ENCODE measurements at regions not wholly inside any gene's neighbourhood (a gene's known extent, or its start where the extent isn't known, plus 50 kb on each side); places are given as distances from the start of the nearest gene placed in this dataset.
A peak's percentile ranks its signal among the peaks of the same experiment; 100 is the strongest.

GRCh38 chr10:132133449-132134240, 53.1 kb upstream of the DPYSL4 start:
- no peaks in the 10 kb centered on the region for H4K20me1 ChIP-seq (ENCODE audit: insufficient read depth)
- ChIA-PET CTCF (no interaction called here), POLR2A (no interaction called here), RAD21 (ENCODE audit: low non-redundant PET in 1 of 2, low total read pairs in 2 of 2, uncharacterized antibody in 2 of 2, unreplicated experiment in 2 of 2) (no interaction called here)
- H3K4me1 ChIP-seq (ENCODE audit: control insufficient read depth in 1 of 2, insufficient read depth in 2 of 2, low read length in 2 of 2), result no peaks in the 10 kb centered on the region
- no peak overlapping the region for H3K4me3 ChIP-seq (replicated peaks in 1 of 2; ENCODE audit: low read depth in 1 of 2, low read length in 2 of 2)
- no TSS peak for BruUV-seq (replicated peaks)
- intact Hi-C loops (cut with micrococcal nuclease), result no loop called here
- no peaks in the 10 kb centered on the region for H3K79me2 ChIP-seq (ENCODE audit: insufficient read depth, low read length)
- H3K9ac ChIP-seq (ENCODE audit: low read length), result no peak overlapping the region
- no peak overlapping the region for H3K4me2 ChIP-seq (ENCODE audit: low read length)
- no peaks in the 10 kb centered on the region for H3K9me2 ChIP-seq (ENCODE audit: insufficient read depth)
- no peaks in the 10 kb centered on the region for H3K27me3 ChIP-seq (ENCODE audit: insufficient read depth, low read length)
- TF ChIP-seq SP1 (IDR thresholded peaks at IDR 0.05; ENCODE audit: low read depth) (no peak), YY1 (IDR thresholded peaks at IDR 0.05; ENCODE audit: extremely low read depth, insufficient replicate concordance, low read depth, low read length) (no peak), POLR2AphosphoS5 (IDR thresholded peaks at IDR 0.05; ENCODE audit: low read depth, low read length) (no peak), ATF3 (IDR thresholded peaks at IDR 0.05) (no peak), RAD21 (IDR thresholded peaks at IDR 0.05; ENCODE audit: low read depth) (no peak)
- no peaks in the 10 kb centered on the region for H3K36me3 ChIP-seq (ENCODE audit: control insufficient read depth in 1 of 2, insufficient read depth in 2 of 2, low read length in 2 of 2)
- no peak overlapping the region for H2AFZ ChIP-seq (ENCODE audit: low read depth, low read length, poor library complexity, severe bottlenecking)
- DNase-seq (ENCODE audit: low read depth, low spot score), result no peak
- H3K9me3 ChIP-seq (ENCODE audit: control insufficient read depth in 1 of 2, insufficient read depth in 1 of 2, low read depth in 1 of 2, low read length in 2 of 2), result no peaks in the 10 kb centered on the region
- no peak for ATAC-seq
- no peak overlapping the region for H3K27ac ChIP-seq (ENCODE audit: low read depth, low read length)

- Histone ChIP-seq H3K27me3 (ENCODE audit: insufficient read depth, low read length) (no peaks in the 10 kb centered on the region), H3K27ac (ENCODE audit: low read depth, low read length) (no peak overlapping the region), H3K79me2 (ENCODE audit: insufficient read depth, low read length) (no peaks in the 10 kb centered on the region), H3K9ac (ENCODE audit: low read length) (no peak overlapping the region), H3K4me1 (ENCODE audit: control insufficient read depth in 1 of 2, insufficient read depth in 2 of 2, low read length in 2 of 2) (no peaks in the 10 kb centered on the region), H3K9me2 (ENCODE audit: insufficient read depth) (no peaks in the 10 kb centered on the region), H3K9me3 (ENCODE audit: control insufficient read depth in 1 of 2, insufficient read depth in 1 of 2, low read depth in 1 of 2, low read length in 2 of 2) (no peaks in the 10 kb centered on the region), H3K4me3 (replicated peaks in 1 of 2; ENCODE audit: low read depth in 1 of 2, low read length in 2 of 2) (no peak overlapping the region), H2AFZ (ENCODE audit: low read depth, low read length, poor library complexity, severe bottlenecking) (no peak overlapping the region), H3K4me2 (ENCODE audit: low read length) (no peak overlapping the region), H4K20me1 (ENCODE audit: insufficient read depth) (no peaks in the 10 kb centered on the region), H3K36me3 (ENCODE audit: control insufficient read depth in 1 of 2, insufficient read depth in 2 of 2, low read length in 2 of 2) (no peaks in the 10 kb centered on the region)
- ATAC-seq, result no peak
- ChIA-PET POLR2A (no interaction called here), CTCF (no interaction called here), RAD21 (ENCODE audit: low non-redundant PET in 1 of 2, low total read pairs in 2 of 2, uncharacterized antibody in 2 of 2, unreplicated experiment in 2 of 2) (no interaction called here)
- no peak for DNase-seq (ENCODE audit: low read depth, low spot score)
- BruUV-seq (replicated peaks), result no TSS peak
- intact Hi-C loops (cut with micrococcal nuclease), result no loop called here
- TF ChIP-seq ATF3 (IDR thresholded peaks at IDR 0.05), result no peak
- TF ChIP-seq RAD21 (IDR thresholded peaks at IDR 0.05; ENCODE audit: low read depth), result peak; percentile 24; the same call in 1 of the 2 replicates
- no peak for TF ChIP-seq SRF (IDR thresholded peaks at IDR 0.05; ENCODE audit: low read depth)
- TF ChIP-seq MAX (IDR thresholded peaks at IDR 0.05), result no peak
Observed at GRCh38 chr10:132134241-132135052, 52.3 kb upstream of the DPYSL4 start.

Data from HCT116 (cell line).